Endothelial cell of umbilical vein (primary cell): ENCODE measurements at regions not wholly inside any gene's neighbourhood (a gene's known extent, or its start where the extent isn't known, plus 50 kb on each side); places are given as distances from the start of the nearest gene placed in this dataset.

Experiments
- EZH2 ChIP-seq: IDR thresholded peaks from 2 replicates; pipeline ENCODE4 v1.6.1; 2012; ENCODE audit warnings: borderline replicate concordance, low read depth, mild to moderate bottlenecking, moderate library complexity, low read length, inconsistent platforms; ENCODE audit not compliant: severe bottlenecking
- FOS ChIP-seq: IDR thresholded peaks from 2 replicates; pipeline ENCODE4 v1.6.1; 2011; ENCODE audit warnings: mild to moderate bottlenecking, low read length, moderate library complexity, borderline replicate concordance; ENCODE audit not compliant: insufficient read depth
- JUN ChIP-seq: IDR thresholded peaks from 2 replicates; pipeline ENCODE4 v1.6.1; 2011; ENCODE audit warnings: borderline replicate concordance, low read depth; ENCODE audit not compliant: insufficient read length, insufficient read depth
- MAX ChIP-seq: IDR thresholded peaks from 2 replicates; pipeline ENCODE4 v1.6.1; 2011; ENCODE audit not compliant: insufficient read depth, insufficient read length
- MYC ChIP-seq: IDR thresholded peaks from one replicate; pipeline ENCODE4 v1.6.1; 2011; ENCODE audit warnings: mild to moderate bottlenecking, low read depth, low read length
- POLR2A ChIP-seq: IDR thresholded peaks from 2 replicates; pipeline ENCODE4 v1.6.1; 2012; ENCODE audit warnings: low read depth, mild to moderate bottlenecking, control low read depth, low read length
- POLR2AphosphoS5 ChIP-seq: IDR thresholded peaks from 2 replicates; pipeline ENCODE4 v1.6.1; 2012; ENCODE audit warnings: low read depth, mild to moderate bottlenecking, control low read depth, low read length, moderate library complexity; ENCODE audit not compliant: insufficient read depth
- TF ChIP-seq, protein P1 (sequence below), 2 donors: IDR thresholded peaks; 1 replicate in 1 of 2; 2 replicates in 1 of 2; pipeline ENCODE4 v1.5.1; 2011; ENCODE audit warnings: low read length in 2 of 2, mild to moderate bottlenecking in 2 of 2, moderate library complexity in 2 of 2, control low read depth in 1 of 2, inconsistent platforms in 1 of 2, low read depth in 1 of 2; ENCODE audit not compliant: insufficient read depth in 1 of 2; ENCODE audit errors: extremely low read depth in 1 of 2

DNA sequence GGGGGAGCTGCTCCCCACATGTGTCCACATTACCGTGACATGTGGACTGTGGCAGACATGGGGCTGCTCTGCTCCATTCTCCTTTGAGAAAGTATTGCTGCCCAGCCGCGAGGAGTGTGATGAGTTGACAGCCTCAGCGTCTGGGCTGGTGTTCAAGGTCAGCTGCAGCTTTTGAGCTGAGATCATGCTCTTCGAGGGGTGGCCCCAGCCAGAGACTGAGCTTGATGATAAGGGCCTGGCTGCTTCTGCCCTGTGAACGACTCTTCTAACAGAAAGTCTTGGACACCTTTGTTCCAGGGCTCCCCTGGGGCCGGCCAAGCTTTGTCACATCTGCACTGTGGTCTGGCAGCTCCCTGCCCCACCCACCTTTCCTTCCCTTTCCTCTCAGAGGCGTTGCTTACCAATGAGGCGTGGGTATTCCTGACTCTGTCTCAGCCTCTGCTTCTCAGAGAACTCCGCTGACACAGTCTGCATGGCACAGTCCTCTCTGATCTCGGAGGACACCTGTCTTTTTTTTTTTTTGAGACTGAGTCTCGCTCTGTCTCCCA is 86.6 kb downstream of the CHRD start:
- TF ChIP-seq MYC (no peak), EZH2 (no peak), POLR2A (no peak), MAX (no peak), POLR2AphosphoS5 (no peak), FOS (no peak), JUN (no peak)
- TF ChIP-seq, protein P1, sequence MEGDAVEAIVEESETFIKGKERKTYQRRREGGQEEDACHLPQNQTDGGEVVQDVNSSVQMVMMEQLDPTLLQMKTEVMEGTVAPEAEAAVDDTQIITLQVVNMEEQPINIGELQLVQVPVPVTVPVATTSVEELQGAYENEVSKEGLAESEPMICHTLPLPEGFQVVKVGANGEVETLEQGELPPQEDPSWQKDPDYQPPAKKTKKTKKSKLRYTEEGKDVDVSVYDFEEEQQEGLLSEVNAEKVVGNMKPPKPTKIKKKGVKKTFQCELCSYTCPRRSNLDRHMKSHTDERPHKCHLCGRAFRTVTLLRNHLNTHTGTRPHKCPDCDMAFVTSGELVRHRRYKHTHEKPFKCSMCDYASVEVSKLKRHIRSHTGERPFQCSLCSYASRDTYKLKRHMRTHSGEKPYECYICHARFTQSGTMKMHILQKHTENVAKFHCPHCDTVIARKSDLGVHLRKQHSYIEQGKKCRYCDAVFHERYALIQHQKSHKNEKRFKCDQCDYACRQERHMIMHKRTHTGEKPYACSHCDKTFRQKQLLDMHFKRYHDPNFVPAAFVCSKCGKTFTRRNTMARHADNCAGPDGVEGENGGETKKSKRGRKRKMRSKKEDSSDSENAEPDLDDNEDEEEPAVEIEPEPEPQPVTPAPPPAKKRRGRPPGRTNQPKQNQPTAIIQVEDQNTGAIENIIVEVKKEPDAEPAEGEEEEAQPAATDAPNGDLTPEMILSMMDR (IDR thresholded peaks at IDR 0.05; ENCODE audit: extremely low read depth in 1 of 2, insufficient read depth in 1 of 2, low read depth in 1 of 2, low read length in 2 of 2), result no peak
